HG03342 (cell line): ENCODE measurements at regions not wholly inside any gene's neighbourhood (a gene's known extent, or its start where the extent isn't known, plus 50 kb on each side); places are given as distances from the start of the nearest gene placed in this dataset.

Experiments
- ATAC-seq: cut with Tn5 transposase; IDR thresholded peaks from one replicate; pipeline ENCODE4 v1.9.1; 2021; ENCODE audit warnings: mild to moderate bottlenecking, moderate library complexity; ENCODE audit not compliant: unreplicated experiment

DNA sequence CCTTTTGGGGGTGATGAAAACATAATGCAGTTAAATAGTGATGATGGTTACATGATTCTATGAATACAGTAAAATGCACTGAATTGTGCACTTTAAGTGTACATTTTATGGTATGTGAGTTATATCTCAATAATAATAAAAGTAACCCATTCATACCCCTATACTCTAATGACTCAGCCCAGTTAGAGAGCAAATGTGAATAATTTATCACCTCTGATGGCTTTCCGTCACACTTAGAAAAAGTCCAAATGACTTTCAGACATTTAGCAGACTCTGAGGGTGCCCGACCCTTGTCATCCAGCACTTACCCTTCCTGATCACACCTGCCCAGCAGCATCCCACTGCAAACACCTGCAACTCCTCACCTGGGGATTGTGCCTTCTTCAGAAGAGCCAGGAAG is 148.1 kb upstream of the MAF start:
- no peak for ATAC-seq

DNA sequence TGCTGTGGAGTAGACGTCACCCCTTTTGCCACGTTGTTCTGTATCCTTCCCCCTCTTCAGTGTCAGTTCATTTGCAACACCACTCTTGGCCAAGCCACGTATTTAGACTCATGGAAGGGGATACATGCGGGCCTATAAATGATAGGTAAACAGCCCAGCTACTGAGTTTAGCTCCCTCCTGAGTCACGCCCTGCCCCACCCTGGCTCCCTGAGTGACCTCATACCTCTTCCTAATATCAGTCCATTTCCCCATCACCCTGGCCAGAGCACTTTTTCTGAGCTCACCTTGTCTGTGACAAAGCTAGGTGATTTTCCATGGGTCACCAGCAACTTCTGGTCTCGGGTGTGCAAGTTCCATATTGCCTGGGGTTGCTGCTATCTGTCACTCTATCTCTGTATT is 147.2 kb upstream of the MAF start:
- no peak for ATAC-seq

DNA sequence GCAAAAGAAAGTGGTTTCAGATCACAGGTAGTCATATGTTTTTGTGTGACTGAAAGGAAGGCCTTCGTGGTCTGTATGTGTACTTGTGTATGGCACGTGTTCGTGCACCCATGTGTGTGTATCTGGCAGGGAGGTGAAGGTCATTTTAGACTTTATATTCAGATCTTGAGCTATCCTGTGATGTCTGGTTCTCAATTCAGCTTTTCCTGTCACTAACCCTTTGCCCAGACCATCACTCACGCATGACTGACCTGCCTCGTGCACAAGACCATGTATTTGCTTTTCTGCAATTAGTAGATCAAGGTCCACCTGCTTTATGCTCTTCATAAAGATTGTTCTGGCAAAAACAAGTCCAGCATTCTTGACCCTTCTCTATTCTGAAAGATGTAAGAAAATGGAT is 139.7 kb upstream of the MAF start:
- ATAC-seq: no peak

DNA sequence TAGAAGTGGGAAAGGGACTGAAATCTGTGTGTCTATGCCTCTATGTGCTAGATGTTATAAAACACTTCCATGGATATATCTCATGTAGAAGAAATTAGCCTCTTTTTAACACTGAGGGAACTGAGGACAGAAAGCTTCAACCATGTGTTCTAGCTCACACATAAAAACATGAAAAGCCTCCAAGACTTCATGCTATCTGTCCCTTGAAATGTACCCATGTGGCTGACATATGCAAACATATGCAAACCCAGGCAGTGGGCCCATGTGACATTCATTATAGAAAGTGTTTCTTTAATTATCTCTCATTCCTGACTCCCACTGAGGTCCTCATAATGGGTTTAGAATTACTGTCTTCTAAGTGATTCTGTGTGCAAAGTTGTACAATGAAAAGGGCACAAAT is 134.7 kb upstream of the MAF start:
- ATAC-seq: no peak

DNA sequence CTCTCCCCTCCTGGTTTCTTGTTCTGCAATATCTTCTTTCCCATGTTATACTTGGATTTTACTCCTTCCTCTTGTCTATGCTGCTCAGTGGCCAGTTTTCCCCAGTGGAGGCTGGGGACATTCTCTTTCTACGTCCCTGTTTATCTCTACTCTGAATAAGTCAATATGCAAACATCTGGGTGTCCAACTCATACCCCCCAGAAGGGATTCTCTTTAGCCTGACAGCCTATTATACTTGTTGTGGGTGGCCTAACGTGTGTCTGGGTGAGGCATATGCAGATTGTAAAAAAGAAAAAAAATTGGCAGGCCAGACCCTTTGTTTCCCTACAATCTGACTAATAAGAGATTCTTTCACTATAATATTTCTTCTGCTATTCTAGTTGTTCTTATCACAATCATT is 134.2 kb upstream of the MAF start:
- ATAC-seq: no peak

DNA sequence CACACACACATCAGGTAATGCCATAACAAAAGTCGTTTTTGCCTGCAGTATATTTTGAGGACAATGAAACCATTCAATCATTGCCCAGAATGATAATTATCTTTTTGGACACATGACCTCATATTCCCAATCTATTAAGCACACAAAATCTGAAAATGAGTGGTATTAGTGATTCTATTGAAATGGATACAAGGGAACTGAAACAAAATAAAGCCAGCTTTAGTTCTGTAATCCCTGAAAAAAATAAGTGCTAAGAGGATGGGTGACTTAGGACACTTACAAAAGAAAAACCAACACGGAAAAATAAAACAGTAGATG is 128.3 kb upstream of the MAF start:
- ATAC-seq: no peak

DNA sequence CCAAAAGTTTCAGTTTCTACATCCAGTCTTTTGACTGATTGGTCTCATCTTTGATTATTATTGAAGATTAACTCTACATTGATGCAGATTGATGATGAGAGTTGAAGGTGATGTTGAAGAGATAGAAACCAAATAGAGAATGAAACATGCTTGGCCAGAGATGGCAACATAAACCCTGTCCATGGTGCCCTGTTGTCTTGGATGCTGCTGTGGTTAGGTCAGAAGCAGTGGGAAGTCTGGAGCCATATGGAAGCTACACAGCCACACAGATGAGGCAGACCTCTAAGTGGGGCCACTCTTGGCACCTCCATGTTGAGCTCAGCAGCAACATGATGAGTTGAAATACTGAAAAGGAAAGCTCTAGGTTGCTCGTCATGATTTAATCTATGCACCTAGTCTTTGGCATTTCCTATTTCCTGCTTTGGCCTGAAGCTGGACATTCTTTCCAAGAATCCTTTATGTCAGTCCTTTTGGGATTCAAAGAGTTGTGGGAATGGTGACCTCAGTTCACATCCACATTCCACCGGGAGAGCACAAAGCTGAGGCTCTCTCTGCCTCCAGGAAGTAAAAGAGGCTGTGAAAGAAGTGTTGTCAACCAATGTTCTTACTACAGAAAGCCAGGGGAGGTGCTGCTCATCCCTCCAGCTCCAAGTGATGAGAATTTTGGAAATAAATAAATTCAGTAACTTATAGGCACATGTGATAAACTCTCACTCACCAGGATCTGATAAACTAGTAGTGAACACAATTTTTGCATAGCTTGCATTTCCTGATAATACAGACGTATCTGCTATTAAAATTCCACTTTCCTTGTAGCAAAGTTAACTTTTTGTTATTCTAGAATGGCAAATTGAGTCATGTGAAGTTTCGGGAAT is 127.7 kb upstream of the MAF start:
- no peak for ATAC-seq

DNA sequence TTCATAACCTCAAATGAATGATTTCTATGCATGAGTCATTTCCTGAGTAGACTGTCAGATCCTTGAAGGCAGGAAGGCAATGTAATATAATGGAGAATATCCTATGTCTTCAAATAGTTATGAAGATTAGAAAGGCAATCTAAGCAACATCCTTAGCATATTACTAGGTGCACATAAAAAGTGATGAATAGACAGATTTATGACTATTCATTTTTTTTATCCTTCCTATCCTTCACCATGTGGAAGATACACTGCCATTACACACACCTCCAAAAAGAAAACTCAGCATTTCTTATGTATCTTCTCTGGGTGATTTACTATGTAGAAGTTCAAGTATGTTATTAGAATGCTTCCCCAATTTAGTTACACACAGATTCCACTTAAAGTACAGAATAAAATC is 126.4 kb upstream of the MAF start:
- ATAC-seq: no peak

DNA sequence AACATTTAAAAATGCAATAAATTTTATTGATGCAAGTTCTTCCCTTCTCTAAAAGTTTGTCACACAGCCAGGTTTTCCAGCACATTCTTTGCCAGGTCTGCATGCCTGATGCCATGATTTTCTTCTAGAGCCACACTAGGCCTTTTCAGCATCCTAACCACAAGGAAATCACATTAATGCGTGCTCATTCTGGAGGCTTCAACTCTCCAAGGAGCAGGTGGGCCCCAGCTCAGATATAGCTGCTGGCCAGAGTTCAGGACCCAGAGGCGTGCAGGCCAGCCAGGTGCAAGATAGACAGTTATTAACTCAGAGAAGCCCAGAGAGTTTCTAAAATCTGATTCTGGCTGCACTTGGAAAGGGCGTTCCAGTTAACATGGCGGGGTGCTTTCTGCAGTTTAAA is 124.5 kb upstream of the MAF start:
- no peak for ATAC-seq

DNA sequence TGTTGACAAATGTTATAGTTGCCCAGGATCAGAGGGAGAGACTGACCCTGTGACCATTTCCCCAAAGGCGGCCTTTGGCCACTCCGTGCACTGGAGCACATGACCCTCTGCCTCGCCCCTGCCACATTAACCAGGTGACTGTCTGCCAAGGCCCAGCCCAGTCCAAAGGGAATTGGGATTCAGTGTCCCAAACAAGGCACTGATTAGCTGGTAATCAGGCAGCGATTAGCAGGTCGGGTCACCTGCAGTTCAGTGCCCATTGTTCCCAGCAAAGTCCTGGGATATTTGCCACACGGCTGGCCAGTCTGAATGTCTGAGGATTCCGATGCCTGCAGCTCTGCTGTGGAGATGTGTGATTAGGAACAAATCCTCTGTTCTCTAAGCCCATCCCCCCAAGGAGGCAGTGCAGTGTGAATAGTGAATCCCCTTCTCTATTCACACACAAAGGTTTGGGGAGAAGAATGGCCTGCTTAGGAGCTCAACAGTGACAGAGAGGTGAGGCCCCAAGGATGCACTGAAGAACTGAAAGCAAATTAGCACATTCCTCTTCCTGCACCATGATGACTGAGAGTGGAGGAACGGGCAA is 123.1 kb upstream of the MAF start:
- ATAC-seq: no peak

DNA sequence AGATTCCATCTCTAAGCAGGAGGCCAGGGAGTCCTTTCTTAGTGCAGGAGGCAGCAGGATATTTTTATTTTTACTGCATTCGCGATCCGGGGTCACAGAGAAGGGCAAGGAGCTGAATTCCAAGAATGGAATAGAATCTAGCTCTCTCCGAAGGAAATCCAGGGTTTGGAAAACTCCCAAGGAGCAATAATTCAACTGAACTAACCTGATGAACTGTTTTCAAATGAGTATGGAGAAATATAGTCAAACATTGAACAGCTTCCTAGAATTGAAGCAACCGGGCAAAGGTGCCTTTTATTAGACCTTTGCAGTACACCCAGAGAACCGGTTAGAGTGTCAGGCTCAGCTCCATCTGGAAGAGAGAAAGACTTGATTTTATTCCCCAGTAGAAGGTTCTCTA is 120.7 kb upstream of the MAF start:
- ATAC-seq: no peak

DNA sequence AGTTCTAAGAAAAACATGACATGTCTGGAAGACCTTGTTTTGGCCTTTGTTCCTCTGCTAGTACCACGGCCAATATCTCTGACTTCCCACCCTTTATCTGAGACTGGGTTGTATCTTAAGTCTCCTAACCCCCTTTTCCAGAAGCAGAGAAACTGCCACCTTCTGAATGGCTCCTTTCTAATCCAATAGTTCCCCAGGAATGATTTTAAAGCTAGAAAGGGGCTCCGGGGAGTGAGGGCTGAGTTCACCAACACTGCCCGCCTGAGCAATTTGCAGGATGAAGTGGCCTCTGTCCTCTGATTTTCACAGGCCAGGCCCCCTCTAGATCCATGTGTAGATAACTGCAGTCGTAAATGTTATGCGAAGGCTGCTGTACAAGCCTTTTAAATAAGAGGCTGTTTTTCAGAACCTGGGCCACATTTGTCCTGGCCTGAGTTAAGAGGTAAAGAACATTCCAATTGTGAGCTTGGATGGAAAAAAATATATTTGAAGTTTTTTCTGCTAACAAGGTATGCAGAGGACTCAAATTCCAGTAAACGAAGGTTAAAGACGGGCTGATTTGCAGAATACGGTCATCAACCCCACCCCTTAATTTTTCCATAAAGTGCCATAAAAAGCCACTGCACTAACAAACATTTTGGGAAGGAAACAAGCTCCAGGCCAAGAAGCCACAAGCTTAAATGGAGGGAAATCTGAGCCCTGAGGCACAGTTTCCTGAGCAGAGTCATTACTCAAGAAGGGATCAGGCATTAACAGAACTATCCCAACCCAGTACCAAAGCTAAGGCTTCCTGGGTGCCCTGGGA is 117.0 kb upstream of the MAF start:
- no peak for ATAC-seq

DNA sequence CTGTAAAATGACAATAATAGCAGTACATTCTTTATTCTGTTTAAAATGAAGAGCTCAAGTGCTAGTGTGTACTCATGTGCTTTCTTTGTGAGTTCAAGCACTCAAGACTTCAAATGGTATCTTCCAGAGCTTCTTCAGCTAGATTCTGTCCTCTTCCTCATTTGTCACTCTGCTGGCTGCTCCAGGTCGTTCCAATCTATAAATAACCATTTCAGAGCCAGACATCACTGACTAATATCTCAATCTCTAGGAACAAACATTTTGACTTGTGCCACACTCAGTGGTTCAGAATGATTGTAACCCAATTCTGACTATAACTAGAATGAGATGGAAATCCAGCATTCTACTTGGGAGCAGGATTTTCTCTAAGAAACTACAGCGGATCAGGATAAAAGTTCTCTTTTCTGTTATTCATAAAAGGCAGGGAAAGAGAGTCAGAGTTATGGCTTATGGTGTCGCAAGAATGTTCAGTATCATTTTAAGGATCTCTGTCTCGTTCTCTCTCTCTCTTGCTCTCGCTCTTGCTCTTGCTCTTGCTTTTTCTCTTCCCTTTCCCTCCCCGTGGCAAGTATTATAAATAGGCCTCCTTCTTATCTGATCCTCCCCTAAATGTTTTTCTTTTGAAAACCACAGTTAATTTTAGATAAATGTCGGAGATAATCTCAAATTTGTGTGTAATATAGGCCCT is 116.3 kb upstream of the MAF start:
- ATAC-seq: no peak

DNA sequence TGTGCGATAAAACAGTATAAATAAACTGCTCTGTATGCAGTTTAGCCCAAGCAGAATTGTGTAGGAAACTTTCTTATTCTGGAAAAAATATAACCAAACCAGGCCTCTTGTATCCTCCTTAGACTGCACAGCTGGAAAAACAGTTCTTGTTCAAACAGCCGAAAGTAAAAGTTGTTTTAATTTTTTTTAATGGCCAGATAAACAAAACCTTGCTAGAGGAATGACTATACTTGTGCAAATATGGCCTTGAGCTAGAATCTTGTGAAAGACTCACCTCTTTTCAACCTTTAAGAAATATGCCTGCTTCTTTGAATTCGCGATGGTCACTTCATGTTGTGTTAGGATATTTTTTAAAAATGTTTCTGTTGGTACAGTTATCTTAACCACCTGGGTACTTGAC is 114.5 kb upstream of the MAF start:
- ATAC-seq: no peak

DNA sequence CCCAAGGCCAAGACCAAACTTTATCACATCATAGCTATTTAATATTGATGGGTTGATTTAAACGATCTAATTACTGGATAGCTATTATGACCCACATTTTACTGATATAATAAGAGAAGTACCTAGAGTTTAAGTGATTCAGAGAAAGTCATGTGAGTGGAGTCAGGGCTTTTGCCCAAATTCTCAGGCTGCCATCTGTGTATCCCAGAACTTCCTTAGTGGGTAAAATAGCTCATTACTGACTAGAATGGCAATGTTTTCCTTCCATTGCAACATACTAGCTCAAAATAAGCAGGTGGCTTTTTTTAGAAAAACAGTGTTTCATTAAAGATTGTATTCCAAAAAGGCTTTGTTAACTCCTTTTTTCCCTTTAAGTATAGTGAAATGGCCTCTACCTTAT is 113.9 kb upstream of the MAF start:
- no peak for ATAC-seq

DNA sequence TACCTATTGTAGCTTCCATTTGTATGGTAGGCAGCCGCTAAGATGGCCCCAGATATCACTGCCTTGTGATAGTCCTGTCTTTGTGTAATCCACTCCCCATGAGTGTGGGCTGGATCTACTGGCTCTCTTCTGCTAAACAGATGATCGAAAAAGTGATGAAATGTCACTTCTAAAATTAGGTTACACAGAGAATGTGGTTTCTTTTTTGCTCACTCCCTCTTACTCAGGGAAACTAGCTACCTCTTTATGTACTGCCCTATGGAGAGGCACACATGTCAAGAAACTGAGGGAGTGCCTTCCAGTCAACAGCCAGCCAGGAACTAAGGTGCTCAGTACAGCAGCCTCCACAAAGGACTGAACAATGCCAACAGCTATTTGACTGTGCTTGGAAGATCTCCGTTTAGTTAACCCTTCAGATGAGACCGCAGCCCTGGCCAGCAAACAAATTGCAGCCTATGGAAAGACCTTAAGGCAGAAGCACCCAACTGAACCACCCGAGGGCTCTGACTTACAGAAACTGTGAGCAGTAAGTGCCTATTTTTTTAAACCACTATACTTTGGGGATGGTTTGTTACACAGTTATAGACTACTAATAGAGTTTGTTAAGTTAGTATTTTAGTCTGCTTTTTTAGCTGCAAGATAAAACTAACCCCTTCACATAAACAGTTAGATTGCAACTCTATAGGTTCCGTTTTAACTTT is 113.2 kb upstream of the MAF start:
- no peak for ATAC-seq

DNA sequence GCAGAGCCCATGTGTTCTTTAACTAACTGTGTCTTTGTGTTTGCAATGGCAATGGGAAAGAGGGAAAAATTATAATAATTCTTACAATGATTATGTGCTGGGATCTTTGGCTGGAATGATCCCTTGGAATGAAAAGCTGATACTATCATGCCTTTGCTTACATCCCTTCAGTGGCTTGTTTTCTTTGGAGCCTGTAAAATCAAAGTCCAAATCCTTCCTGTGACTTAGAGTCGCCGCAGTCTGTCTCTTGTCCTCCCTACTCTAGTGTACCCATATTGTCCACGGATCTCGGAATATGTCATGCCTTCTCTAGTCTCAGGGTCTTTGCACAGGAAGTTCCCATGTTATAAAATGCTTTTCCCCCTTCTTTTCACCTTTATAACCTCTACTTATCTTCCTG is 111.7 kb upstream of the MAF start:
- ATAC-seq: no peak

DNA sequence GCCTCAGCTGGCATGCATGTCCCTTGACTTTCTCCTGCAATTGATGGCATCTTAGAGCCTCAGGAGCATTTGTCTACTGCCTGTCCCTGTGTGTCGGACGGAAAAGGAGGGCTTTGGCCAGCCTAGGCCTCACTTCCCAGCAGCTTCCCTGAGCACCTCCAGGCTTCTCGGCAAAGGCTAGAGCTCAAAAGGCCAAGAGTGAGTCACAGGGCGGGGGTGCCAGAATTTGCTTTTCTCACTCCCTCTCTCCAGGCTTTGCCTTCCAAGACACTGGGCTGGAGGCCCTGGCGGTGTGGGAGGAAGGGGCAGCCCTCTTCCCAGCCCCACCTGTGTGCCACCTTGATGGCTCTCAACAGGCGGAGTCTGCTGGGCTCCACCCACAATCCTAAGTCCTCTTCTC is 107.3 kb upstream of the MAF start:
- no peak for ATAC-seq

DNA sequence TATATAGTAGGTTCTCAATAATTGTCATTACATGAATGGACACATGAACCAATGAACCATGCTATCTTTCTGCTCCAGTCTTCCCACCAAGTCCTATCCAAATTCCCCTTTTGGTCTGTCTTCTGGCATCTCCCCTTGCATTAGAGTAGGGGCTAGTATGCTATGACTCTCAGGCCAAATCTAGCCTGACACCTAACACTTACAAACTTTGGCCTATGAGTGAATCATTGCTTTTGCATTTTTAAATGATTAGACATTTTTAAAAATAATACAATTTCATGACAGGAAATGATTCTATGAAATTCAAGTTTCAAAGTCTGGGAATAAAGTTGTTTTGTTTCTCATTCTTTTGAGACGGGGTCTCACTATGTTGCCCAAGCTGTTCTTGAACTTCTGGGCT is 102.5 kb upstream of the MAF start:
- ATAC-seq: no peak

DNA sequence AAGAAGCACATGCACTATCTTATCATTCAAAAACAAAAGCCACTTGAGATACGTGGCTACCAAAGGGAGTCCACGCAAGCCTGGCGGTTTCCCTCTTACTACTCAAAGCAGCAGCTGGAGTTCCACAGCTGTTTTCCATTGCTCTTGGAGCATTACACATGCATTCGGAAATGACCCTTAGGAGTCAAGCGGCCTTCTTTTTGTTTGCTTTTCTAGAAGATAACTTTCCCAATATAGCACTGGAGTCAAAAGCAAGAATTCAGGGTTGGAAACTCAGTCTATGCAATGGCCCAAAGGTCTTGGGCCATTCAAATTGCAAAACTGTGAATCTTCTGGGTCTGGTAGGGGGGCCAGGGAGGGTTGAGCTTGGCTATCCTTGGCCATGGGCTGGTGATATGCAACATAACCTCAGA is 97.8 kb upstream of the MAF start:
- ATAC-seq: no peak

DNA sequence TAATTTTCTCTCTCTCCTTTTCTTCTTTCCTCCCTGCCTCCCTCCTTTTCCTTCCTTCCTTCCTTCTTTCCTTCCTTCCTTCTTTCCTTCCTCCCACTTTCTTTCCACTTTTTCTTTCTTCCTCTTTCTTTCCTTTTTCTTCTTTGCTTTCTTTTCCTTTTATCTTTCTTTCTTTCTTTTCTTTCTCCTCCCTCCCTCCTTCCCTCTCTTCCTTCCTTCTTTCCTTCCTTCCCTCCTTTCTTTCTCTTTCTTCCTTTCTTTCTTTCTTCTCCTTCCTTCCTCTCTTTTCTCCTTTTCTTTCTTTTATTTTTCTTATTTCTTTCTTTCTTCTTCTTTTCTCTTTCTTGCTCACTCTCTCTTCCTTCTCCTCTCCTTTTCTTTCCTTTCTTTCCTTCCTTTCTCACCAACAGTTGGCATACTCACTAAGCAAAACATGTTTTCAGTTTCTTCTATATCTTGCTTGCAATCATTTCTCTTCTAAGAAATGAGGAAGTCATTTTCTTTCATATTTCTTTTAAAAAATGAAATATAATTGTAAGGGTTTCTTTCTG is 97.1 kb upstream of the MAF start:
- no peak for ATAC-seq
